Gastrocnemius medialis (tissue), 4 donors: ENCODE measurements at regions not wholly inside any gene's neighbourhood (a gene's known extent, or its start where the extent isn't known, plus 50 kb on each side); places are given as distances from the start of the nearest gene placed in this dataset.

Experiments
- POLR2A ChIP-seq, 2 donors: fragments of 450-650 bp; IDR thresholded peaks; one replicate each; pipeline ENCODE4 v1.6.1; 2017; ENCODE audit warnings: antibody characterized with exemption in 2 of 2, mild to moderate bottlenecking in 2 of 2, moderate library complexity in 2 of 2
- TF ChIP-seq, protein P1 (sequence below), 5 experiments: fragments of 450-650 bp in 3 of 5; fragments of 200-600 bp in 2 of 5; sonication (generic) in 2 of 5; IDR thresholded peaks in 4 of 5; conservative IDR thresholded peaks in 1 of 5; 1 replicate in 4 of 5; 2 replicates in 1 of 5; pipeline ENCODE4 v1.5.1; 2016 to 2019; ENCODE audit warnings: antibody characterized with exemption in 5 of 5, mild to moderate bottlenecking in 3 of 5, moderate library complexity in 3 of 5

DNA sequence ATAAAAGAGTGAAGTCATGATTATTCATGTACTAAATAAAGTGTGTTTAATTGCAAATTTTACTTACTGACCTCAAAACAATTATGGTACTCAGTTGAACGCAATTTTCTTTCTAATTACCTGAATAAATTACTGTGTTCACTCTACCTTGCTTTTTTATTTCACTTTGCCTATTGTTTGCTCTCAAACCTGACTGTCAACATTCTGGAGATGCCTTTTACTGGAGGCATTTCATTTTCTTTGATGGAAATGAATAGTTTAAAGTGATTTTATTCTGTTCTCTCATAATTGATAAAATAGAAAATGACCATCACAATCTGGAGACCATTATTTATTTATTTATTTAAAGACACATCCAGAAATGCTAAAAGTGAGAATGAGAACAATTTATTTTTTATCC is 811.5 kb upstream of the ATXN8OS start:
- TF ChIP-seq, protein P1, sequence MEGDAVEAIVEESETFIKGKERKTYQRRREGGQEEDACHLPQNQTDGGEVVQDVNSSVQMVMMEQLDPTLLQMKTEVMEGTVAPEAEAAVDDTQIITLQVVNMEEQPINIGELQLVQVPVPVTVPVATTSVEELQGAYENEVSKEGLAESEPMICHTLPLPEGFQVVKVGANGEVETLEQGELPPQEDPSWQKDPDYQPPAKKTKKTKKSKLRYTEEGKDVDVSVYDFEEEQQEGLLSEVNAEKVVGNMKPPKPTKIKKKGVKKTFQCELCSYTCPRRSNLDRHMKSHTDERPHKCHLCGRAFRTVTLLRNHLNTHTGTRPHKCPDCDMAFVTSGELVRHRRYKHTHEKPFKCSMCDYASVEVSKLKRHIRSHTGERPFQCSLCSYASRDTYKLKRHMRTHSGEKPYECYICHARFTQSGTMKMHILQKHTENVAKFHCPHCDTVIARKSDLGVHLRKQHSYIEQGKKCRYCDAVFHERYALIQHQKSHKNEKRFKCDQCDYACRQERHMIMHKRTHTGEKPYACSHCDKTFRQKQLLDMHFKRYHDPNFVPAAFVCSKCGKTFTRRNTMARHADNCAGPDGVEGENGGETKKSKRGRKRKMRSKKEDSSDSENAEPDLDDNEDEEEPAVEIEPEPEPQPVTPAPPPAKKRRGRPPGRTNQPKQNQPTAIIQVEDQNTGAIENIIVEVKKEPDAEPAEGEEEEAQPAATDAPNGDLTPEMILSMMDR (IDR thresholded peaks at IDR 0.05 in 4 of 5, conservative IDR thresholded peaks at IDR 0.05 in 1 of 5), result no peak
- TF ChIP-seq POLR2A (IDR thresholded peaks at IDR 0.05), result no peak
